ENCODE measurements at regions not wholly inside any gene's neighbourhood (a gene's known extent, or its start where the extent isn't known, plus 50 kb on each side); places are given as distances from the start of the nearest gene placed in this dataset.
A peak's percentile ranks its signal among the peaks of the same experiment; 100 is the strongest.

DNA sequence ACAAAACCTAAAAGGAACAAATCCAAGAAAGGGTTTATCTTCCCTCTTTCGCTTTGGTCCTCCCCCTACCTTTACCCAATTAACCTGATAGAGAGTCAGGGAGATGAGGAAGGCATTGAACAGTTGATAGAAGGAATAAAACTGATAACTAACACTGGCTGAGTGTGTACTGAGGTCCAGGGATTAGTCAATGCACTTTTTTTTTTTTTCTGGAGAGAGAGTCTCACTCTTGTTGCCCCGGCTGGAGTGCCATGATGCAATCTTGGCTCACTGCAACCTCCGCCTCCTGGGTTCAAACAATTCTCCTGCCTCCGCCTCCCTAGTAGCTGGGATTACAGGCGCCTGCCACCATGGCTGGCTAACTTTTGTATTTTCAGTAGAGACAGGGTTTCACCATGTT is 250.2 kb upstream of the CWC22 start:
- H3F3A ChIP-seq (ENCODE audit: insufficient read depth, low read depth), result no peaks in the 10 kb centered on the region
- H2AFZ ChIP-seq, result no peak overlapping the region
- no peaks in the 10 kb centered on the region for H3K36me3 ChIP-seq (ENCODE audit: low read depth)
- H3K9me2 ChIP-seq (ENCODE audit: insufficient read depth), result no peaks in the 10 kb centered on the region
- H3K4me2 ChIP-seq, result no peak overlapping the region
- intact Hi-C loops (cut with micrococcal nuclease; ENCODE audit: unreplicated experiment), result no loop called here
- no peaks in the 10 kb centered on the region for H4K20me1 ChIP-seq (ENCODE audit: insufficient read depth)
- ChIA-PET CTCF (no interaction called here), POLR2A (ENCODE audit: unreplicated experiment) (interaction anchor here (0.7 kb wide), 1 partner anchor 532 kb away, joined by 5 read pairs; no protein-coding TSS in a partner anchor)
- H3K79me2 ChIP-seq (ENCODE audit: low read depth), result no peaks in the 10 kb centered on the region
- BruUV-seq (replicated peaks), result no TSS peak
- no peaks in the 10 kb centered on the region for H3K9me3 ChIP-seq (ENCODE audit: insufficient read depth, low read depth)
- H3K27ac ChIP-seq, result no peak overlapping the region
- H3K27me3 ChIP-seq (ENCODE audit: insufficient read depth, low read depth), result no peaks in the 10 kb centered on the region
- DNase-seq, result peak in 1 of 2 experiments; percentile 22
- no peak overlapping the region for H3K4me3 ChIP-seq
- no peak for TF ChIP-seq EZH2 (IDR thresholded peaks at IDR 0.05; ENCODE audit: low read depth)
- no peak for TF ChIP-seq CTCF (conservative IDR thresholded peaks at IDR 0.05)
- no peaks in the 10 kb centered on the region for H3K4me1 ChIP-seq (replicated peaks; ENCODE audit: insufficient read depth)

DNA sequence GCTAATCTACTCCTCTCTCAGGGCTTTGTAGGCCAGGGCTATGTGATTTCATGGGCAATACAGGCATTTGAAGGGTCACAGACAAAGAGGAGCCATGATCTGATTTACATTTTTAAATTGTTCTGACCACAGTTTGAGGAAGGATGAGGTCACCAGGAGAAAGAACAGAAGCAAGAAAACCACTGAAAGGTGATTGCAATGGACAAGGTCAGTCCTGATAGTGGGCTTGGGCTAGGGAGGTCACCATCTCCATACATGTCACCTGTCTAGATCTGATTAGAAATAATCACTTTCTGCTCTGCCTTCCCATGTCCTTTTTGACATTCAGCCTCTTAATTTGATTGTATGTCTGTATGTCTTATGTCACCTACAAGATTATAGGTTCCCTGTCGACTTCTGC is 248.9 kb upstream of the CWC22 start:
- Histone ChIP-seq H3K9me3 (ENCODE audit: insufficient read depth, low read depth) (no peaks in the 10 kb centered on the region), H3K27ac (no peak overlapping the region), H3K27me3 (ENCODE audit: insufficient read depth, low read depth) (no peaks in the 10 kb centered on the region), H3K4me3 (no peak overlapping the region), H3K4me1 (replicated peaks; ENCODE audit: insufficient read depth) (no peaks in the 10 kb centered on the region), H3F3A (ENCODE audit: insufficient read depth, low read depth) (no peaks in the 10 kb centered on the region), H2AFZ (no peak overlapping the region), H3K4me2 (no peak overlapping the region), H3K79me2 (ENCODE audit: low read depth) (no peaks in the 10 kb centered on the region), H3K9me2 (ENCODE audit: insufficient read depth) (no peaks in the 10 kb centered on the region), H3K36me3 (ENCODE audit: low read depth) (no peaks in the 10 kb centered on the region), H4K20me1 (ENCODE audit: insufficient read depth) (no peaks in the 10 kb centered on the region)
- TF ChIP-seq EZH2 (IDR thresholded peaks at IDR 0.05; ENCODE audit: low read depth), result no peak
- no peak for TF ChIP-seq CTCF (conservative IDR thresholded peaks at IDR 0.05)
- ChIA-PET CTCF (interaction anchor here (0.6 kb wide), 1 partner anchor 80 kb away, joined by 3 read pairs; no protein-coding TSS in a partner anchor), POLR2A (ENCODE audit: unreplicated experiment) (no interaction called here)
- intact Hi-C loops (cut with micrococcal nuclease; ENCODE audit: unreplicated experiment), result loop anchor here (1.0 kb wide), 1 partner anchor 12 kb away; no protein-coding TSS in a partner anchor
- no peak for DNase-seq
- BruUV-seq (replicated peaks), result no TSS peak

GRCh38 chr2:180254872-180255271 is 247.8 kb upstream of the CWC22 start:
- Histone ChIP-seq H3K79me2 (ENCODE audit: low read depth) (no peaks in the 10 kb centered on the region), H3K4me1 (replicated peaks; ENCODE audit: insufficient read depth) (no peaks in the 10 kb centered on the region), H4K20me1 (ENCODE audit: insufficient read depth) (no peaks in the 10 kb centered on the region), H3K27me3 (ENCODE audit: insufficient read depth, low read depth) (no peaks in the 10 kb centered on the region), H3K27ac (no peak overlapping the region), H3K9me3 (ENCODE audit: insufficient read depth, low read depth) (no peaks in the 10 kb centered on the region), H3F3A (ENCODE audit: insufficient read depth, low read depth) (no peaks in the 10 kb centered on the region), H3K4me3 (no peak overlapping the region), H2AFZ (no peak overlapping the region), H3K4me2 (no peak overlapping the region), H3K9me2 (ENCODE audit: insufficient read depth) (no peaks in the 10 kb centered on the region; the same call in 1 of the 2 replicates), H3K36me3 (ENCODE audit: low read depth) (no peaks in the 10 kb centered on the region)
- TF ChIP-seq CTCF (conservative IDR thresholded peaks at IDR 0.05) (no peak), EZH2 (IDR thresholded peaks at IDR 0.05; ENCODE audit: low read depth) (no peak)
- CTCF ChIA-PET, result no interaction called here
- intact Hi-C loops (cut with micrococcal nuclease; ENCODE audit: unreplicated experiment), result loop anchor here (1.0 kb wide), 1 partner anchor 13 kb away; no protein-coding TSS in a partner anchor
- no TSS peak for BruUV-seq (replicated peaks)
- DNase-seq, result no peak
- POLR2A ChIA-PET (ENCODE audit: unreplicated experiment), result no interaction called here
